NK-92 (cell line): ENCODE measurements at regions not wholly inside any gene's neighbourhood (a gene's known extent, or its start where the extent isn't known, plus 50 kb on each side); places are given as distances from the start of the nearest gene placed in this dataset.
"Not testable (repeated sequence)": the region's sequence is repeated elsewhere in the genome, so short reads cannot be mapped to it uniquely, and the experiment has no call there.

Source experiments
- DNase-seq: peaks from one replicate; lab custom pipeline; 2025; ENCODE audit not compliant: unreplicated experiment; lab: John Stamatoyannopoulos, UW

DNA sequence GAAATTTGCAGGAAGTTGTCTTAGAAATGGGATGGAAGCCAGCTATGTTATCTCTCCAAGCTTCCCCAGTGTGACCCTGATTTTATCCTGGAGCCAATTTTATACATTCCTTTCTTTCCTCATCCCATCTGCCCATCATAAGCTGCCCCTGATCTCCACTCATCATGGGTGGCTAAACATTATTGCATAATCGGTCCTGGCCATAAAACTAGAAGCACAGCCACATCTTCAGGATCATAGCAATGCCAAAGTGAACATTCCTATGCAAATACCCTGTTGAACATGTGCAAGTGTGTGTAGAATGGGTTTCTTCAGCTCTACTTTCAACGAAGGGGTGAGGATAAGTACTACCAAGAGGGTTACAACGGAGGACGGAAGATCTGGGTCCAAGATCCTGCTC, 50.6 kb upstream of the COG2 start:
- no peak for DNase-seq

DNA sequence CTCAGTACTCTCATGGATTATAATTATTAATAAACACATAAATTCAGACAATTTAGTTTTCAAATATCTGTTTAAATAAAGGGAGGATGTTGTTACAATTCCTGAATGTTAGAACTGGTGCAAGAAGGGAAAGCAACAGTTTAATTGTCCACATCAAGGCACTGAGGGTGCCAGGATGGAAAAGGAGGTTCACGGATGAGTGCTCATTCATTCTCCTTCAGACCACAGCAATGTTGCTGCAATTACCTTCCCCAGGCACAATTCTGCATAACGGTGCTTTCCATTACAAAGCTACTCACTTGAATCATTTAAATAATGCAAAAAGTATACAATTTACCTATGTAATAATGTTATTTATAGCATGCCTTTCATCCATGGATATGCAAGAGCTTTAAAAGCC, 52.3 kb upstream of the COG2 start:
- no peak for DNase-seq

DNA sequence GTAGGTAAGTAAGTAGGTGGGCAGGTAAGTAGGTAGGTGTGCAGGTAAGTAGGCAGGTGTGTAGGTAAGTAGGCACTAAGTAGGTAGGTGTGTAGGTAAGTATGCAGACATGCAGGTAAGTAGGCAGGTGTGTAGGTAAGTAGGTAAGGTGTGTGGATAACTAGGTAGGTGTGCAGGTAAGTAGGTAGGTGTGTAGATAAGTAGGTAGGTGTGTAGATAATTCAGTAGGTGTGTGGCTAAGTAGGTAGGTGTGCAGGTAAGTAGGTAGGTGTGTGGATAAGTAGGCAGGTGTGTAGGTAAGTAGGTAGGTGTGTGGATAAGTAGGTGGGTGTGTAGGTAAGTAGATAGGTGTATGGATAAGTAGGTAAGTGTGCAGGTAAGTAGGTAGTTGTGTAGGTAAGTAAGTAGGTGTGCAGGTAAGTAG, 53.9 kb upstream of the COG2 start:
- DNase-seq: no peak

DNA sequence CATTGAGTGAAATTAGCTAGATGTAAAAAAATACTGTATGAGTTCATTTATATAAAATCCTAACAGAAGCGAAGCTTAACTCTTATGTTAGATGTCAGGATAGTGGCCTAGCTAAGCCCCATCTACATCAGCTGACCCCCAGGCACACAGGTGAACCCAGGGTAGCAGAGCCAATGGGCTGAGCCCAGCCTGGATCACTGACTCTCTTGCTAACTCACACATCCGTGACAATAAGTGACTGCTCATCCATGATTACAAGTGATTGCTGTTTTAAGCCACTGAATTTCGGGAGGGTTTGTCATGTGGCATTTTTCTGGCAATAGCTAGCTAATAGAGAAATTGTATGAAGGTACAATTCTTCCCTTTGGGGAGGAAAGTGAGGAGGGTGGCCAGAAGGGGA, 55.2 kb upstream of the COG2 start:
- DNase-seq: no peak

DNA sequence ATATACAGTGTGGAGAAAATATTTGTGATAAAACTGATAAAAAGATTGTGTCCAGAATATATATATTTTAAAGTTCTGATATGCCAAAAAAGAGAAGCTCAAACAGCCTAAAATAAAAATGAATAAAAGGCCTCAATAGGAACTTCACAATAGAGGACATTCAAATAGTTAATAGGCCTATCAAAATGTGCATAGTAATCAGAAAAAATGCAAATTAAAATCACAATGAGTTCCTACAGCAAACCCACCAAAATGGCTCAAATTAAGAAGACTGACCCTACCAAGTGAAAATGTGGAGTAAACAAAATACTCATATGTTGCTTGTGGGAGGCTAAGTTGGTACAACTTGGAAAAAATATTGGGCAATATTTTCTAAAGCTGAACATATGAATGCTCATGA, 57.6 kb upstream of the COG2 start:
- DNase-seq: no peak

DNA sequence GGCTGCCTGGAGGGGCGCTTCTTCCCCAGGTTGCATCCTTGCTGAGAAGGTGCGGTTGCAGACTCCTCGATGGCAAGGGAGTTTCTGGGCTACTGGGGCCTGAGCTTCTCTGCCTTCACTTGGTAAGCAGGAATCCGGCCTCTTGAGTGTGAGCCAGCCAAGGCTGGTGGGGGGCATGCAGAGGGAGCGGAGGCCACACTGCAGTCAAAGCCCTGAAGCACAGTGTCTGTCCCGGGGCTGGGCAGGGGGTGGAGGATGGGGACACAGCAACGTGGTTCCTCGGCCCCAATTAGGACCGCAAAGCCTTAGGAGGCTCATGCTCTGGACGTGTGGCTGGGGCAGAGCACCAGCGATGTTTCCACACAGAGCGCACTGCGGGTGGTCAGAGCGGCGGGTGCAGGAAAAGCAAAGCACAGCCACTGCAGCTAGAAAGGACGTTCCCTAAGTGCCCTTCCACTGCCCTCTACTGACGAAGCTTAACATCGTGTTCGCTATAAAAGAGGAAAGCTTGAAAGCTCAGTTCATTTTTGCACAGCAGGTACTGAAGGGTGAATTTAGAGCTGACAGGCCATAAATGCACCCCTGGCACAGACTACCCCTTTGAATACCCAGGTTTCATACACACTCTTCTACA, 60.7 kb upstream of the COG2 start:
- no peak for DNase-seq

DNA sequence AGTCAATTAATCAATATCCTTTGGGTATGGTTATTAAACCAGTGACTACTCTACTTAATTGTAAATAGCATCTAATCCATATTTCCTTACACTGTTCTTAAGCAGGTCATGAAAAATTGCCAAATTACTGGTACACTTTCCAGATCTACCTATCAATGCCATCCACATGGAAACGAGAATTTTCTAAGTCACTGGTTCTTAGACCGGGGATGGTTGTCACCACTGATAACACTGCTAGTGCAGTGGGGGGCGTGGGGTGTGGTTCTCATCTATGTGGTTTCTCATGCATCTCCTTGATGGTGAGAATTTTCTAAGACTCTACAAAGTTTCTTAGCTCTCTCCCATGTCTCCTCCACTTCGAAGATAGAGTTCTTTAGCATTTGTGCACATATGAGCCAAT, 63.7 kb upstream of the COG2 start:
- DNase-seq: no peak

DNA sequence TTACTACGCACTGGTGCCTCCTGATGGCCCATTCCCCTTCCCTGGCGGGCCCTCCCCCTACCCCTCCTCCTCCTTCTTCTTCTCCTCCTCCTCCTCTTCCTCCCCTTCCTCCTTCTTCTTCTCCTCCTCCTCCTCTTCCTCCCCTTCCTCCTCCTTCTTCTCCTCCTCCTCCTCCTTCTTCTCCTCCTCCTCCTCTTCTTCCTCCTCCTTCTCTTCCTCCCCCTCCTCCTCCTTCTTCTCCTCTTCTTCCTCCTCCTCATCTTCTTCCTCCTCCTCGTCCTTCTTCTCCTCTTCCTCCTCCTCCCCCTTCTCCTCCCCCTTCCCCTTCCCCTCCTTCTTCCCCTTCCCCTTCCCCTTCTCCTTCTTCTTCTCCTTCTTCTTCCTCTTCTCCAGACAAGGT, 64.7 kb upstream of the COG2 start:
- no peak for DNase-seq

DNA sequence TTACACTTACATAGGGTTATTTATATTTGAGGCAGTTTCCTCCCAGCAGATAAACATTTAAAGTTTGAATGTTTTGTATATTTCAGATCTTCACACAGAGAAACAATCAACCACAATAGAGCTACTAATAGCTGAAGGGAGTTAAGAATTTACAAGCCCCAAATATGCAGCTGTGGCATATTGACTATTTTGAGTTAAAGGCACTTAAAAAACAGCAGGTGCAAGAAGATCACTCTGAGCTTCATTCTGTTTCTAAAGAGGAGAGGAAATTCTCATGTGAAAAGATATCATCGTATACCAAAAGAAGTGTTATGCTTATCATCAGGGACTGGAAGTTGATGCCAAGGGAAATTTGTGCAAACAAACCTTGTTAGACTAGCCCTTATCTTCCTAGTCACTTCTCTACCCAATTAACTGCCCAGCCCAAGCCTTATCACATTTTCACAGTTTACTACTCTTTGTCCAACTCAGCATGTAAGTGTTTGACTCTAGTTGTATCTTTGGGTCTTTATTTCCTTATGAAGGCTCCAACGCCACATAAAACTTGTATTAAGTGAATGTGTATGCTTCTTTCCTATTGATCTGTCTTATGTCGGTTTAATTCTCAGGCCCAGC, 66.3 kb upstream of the COG2 start:
- no peak for DNase-seq

DNA sequence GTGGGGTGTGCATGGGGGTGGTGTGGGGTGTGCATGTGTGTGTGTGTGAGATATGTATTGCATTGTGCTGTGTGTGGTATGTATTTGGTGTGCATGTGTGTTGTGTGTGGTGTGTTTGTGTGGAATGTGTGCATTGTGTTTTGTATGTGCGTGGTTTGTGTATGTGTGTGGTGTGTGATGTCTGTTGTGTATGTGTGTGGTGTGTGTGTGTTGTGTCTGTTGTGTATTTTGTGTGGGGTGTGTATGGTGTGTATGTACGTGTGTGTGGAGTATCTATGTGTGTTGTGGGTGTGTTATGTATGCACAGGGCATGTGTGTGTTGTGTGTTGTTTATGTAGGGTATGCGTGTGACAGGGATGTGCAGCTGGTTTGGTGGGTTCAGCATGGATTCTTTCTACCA, 67.8 kb upstream of the COG2 start:
- DNase-seq: no peak

DNA sequence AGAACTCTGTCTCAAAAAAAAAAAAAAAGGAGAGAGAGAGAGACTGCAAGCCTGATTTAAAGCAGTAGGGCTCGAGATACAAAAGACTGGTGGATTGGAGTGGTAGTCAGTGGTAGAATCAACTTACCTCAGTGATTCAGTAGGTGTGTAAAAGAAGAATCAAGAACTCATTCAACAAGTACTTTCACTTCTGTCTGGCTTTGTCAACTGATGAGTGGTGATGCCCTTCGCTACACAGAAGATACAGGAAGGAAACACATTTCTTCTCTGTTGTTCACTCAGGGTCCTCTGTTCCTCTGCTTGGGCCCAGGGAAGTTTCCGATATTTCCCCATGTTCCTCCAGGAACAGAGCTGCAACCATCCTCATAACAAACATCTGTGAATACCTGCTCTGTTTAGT, 68.6 kb upstream of the COG2 start:
- DNase-seq: no peak

DNA sequence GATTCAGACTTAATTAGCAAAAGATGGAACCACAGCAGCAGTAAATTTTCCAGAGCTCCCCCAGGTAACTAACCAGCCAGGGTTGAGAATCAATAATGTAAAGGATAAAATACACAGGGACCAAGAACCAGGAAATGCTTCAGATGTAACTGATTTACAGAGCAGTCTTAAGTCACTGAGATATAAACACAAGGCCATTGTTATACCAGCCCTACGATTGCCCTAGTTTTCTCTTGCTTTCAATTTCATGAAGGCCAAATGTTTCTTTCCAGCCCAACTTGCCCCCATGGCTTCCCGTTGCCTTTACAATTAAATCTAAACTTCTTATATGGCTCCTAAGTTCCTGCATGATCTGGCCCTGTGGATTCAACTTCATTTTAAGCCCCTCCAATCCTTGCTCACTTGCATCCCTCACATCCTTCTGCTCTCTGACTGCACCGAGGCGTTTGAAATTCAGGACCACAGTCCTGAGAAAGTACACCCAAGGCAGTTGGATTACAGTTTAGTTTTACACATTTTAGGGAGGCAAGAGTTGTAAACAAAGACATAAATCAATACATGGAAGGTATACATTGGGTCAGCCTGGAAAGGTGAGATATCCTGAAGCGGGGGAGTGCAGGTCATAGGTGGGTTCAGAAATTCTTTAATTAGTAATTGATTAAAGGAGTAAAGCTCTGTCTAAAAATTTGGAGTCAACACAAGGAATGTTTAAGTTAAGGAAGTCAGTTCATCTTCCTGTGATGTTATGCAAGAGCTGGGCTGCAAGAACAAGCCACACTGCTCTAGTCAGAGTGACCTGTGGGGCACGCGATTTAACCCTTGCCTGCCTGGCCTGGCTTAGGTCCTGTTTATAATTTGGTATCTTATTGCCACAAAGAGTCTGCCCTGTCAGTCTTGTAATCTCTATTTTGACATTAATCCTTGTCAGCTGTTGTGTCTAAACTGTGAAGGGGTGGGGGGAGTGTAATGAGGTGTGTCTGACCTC, 69.9 kb upstream of the COG2 start:
- DNase-seq: no peak

DNA sequence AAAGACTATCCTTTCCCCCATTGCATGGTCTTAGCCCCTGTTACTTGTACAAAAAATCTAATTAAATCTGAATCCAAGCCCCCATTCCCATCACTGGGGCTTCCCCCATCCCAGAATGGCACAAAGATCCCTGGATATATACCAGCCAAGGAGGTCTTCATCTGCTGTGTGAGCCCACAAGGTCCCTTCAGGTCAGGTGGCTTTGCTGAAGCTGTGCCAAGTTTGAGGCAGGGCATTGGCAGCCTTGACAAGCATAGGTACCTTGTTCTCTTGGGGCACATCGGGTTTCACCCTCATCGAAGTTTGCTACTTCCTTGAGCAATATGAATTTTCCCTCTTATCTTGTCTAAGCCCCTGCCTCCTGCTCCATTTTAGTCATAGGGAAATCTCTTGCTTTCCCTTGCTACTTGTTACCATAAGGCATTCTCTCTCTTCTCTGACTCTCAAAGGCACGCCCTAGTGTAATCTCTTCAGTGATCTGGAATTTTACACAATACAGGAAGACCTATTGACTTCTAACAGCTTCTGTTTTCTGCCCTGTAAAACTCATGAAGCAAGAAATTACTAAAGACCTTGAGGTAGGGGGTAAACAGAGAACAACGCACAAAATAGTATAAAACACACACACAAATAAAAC, 71.4 kb upstream of the COG2 start:
- no peak for DNase-seq

DNA sequence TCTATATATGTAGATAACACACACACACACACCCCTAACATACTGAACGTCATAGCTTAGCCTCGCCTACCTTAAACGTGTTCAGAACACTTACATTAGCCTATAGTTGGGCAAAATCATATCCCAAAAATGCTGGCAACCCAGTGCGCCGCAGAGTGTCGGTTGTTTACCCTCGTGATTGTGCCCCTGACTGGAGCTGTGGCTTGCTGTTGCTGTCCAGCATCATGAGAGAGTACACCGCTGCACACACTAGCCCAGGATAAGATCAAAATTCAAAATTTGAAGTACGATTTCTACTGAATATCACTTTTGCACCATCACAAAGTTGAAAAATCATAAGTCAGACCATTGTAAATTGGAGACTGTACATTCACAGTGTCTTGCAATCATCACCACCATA, 73.1 kb upstream of the COG2 start:
- no peak for DNase-seq

DNA sequence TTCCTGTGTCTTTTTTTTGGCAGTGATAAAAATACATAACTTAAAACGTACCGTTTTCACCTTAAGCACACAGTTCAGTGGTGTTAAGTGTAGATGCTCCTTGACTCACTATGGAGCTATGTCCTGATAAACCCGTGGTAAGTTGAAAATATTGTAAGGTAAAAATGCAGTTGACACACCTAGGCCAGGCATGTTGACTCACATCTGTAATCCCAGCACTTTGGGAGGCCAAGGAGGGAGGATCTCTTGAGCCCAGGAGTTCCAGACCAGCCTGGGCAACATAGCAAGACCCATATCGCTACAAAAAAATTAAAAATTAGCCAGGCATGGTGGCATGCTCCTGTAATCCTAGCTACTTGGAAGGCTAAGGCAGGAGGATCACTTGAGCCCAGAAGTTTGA, 73.6 kb upstream of the COG2 start:
- DNase-seq: no peak

DNA sequence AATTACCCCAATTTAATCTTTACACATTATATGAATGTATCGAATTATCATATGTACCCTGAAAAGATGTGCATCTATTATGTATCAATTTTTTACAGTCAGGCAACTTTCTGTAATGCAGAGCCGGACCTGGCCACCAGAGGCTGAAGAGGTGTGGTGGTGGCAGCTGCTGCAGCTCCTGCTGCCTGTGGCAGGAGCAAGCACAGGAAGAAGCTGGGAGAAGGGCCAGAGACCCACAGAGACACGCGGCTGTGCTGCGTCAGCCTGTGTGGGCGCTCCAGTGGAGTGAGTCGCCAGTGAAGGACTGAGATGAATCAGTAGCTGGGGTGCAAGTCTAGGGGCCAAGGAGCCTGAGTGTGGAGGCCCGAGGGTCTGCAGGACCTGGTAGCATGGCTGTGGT, 74.3 kb upstream of the COG2 start:
- DNase-seq: no peak

DNA sequence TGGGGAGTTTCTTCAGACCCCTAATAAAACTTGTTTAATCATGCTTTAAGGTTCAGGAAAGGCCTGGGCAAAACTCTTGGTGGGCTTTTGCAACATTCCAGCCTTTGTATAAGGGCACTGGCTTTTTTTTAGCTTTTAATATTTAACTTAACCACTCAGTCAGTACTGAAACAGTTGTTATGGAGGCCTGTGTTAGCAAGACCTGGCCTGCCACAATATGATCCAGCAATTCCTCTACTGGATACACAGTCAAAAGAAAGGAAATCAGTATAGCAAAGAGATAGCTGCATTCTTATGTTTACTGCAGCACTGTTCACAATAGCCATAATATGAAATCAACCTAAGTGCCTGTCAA, 75.1 kb upstream of the COG2 start:
- DNase-seq: no peak

DNA sequence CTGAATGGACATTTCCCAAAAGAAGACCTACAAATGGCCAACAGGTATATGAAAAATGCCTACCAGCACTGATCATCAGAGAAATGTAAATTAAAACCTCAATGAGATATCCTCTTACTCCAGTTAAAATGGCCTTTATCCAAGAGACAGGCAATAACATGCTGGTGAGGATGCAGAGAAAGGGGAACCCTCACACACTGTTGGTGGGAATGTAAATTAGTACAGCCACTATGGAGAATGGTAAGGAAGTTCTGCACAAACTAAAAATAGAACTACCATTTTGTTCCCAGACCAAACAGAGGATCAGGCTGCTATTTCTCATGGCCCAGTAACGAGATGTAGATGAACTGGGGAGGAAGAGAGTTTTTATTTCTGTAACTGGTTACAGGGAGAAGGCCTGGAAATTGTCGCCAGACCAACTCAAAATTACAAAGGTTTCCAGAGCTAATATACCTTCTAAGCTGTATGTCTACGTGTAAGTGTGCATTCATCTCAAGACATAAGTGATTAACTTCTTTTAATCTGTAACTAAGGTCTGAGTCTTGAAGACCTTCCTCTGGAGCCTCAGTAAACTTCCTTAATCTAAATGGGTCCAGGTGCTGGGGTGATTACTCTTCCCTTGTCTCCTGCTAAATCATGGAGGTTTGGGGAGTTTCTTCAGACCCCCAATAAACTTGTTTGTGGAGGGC, 75.6 kb upstream of the COG2 start:
- not testable (repeated sequence) for DNase-seq

DNA sequence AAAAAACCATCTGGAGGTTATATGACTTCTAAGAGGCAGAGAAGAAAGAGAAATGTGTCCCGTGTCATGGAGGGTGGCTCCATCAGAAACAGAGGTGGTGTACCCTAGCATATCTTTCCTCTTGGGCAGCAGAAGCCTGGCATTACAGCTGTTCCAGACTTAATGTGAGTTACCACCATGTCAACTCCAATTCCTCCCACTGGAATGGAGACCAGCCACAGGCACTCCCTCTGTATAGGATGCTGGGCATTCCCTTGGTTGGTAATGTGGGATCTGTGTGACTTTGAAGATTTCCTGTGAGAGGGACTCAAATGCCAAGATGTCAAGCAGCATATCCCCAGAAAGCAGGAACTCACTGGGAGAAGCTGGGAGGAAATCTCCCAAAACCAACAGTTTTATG, 77.1 kb upstream of the COG2 start:
- DNase-seq: no peak

DNA sequence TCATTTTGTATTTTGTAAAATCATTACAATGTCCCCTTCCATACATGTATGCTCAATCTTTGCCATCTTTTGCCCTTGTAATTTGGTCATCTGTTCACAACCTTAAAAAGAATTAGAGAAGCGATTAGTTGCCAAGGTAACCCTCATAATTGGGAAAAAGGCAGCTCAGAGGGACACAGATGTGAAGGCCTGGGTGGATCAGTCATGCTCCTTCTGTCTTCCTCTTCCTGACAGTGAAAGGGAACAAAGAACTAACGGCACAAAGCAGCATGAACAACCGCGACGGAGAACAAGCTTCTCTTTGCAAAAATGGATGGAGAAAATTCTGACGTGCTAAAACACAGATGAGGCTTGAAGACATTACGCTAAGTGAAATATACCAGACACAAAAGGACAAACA, 78.7 kb upstream of the COG2 start:
- no peak for DNase-seq

DNA sequence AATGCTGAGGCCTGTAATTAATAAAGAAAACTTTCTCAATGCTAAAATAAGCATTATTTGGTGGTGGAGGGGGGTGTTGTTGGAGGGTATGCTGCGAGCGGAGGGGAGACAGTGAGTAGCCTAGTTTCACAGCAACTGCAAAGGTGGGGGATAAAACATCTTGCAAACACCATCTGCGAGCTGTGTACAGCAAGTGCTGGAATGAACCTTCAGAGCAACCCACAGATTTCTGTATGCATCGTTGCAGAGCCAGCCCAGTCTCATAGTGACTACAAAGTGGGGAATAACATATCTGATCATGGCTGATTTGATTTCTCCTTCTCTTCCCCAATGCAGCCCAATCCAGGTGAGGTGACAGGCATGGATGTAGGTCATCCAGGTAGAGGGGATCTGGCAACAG, 80.7 kb upstream of the COG2 start:
- no peak for DNase-seq
